WERI-Rb-1 (cell line): ENCODE measurements at regions not wholly inside any gene's neighbourhood (a gene's known extent, or its start where the extent isn't known, plus 50 kb on each side); places are given as distances from the start of the nearest gene placed in this dataset.
"Not testable (repeated sequence)": the region's sequence is repeated elsewhere in the genome, so short reads cannot be mapped to it uniquely, and the experiment has no call there.

Experiments
- DNase-seq: peaks from one replicate; pipeline ENCODE4 v3.0.0-alpha.2; 2020
- H3K27ac ChIP-seq: fragments of 250-450 bp; sonication (Bioruptor Pico); 2 replicates; pipeline ENCODE4 v1.5.1; 2020; ENCODE audit warnings: mild to moderate bottlenecking, moderate library complexity
- H3K27me3 ChIP-seq: fragments of 250-450 bp; sonication (Bioruptor Pico); 2 replicates; pipeline ENCODE4 v1.5.1; 2021; ENCODE audit warnings: mild to moderate bottlenecking, low read depth, moderate library complexity; ENCODE audit not compliant: insufficient read depth, severe bottlenecking
- H3K36me3 ChIP-seq: fragments of 250-450 bp; sonication (Bioruptor Pico); 2 replicates; pipeline ENCODE4 v1.5.1; 2020; ENCODE audit warnings: mild to moderate bottlenecking, moderate library complexity
- H3K4me3 ChIP-seq: 2 replicates; pipeline ENCODE4 v1.5.1; 2011; ENCODE audit warnings: low read depth, mild to moderate bottlenecking, control low read depth, low read length
- H3K9me3 ChIP-seq: fragments of 250-450 bp; sonication (Bioruptor Pico); 2 replicates; pipeline ENCODE4 v1.5.1; 2021; ENCODE audit warnings: mild to moderate bottlenecking, moderate library complexity; ENCODE audit not compliant: severe bottlenecking
- CTCF ChIP-seq: IDR thresholded peaks from 2 replicates; pipeline ENCODE4 v1.5.1; 2011; ENCODE audit warnings: low read depth, mild to moderate bottlenecking, control low read depth, inconsistent platforms, low read length

- no peak overlapping the region for H3K4me3 ChIP-seq
- no peaks in the 10 kb centered on the region for H3K36me3 ChIP-seq
- DNase-seq = no peak
- no peak overlapping the region for H3K27ac ChIP-seq
- no peak for TF ChIP-seq CTCF
- no peaks in the 10 kb centered on the region for H3K9me3 ChIP-seq
- peaks cover 79% of the 10 kb centered on the region for H3K27me3 ChIP-seq
Observed at GRCh38 chrX:111041018-111041462, 55.0 kb upstream of the PAK3 start.

GRCh38 chrX:111040377-111041017 lies 55.5 kb upstream of the PAK3 start:
- no peak for TF ChIP-seq CTCF

GRCh38 chrX:111039606-111040005 lies 56.4 kb upstream of the PAK3 start:
- no peak for DNase-seq
- Histone ChIP-seq H3K27me3 (peaks cover 79% of the 10 kb centered on the region), H3K27ac (no peak overlapping the region), H3K9me3 (no peaks in the 10 kb centered on the region), H3K36me3 (no peaks in the 10 kb centered on the region), H3K4me3 (no peak overlapping the region)
- TF ChIP-seq CTCF = no peak

More at GRCh38 chrX:111040377-111041017, 55.5 kb upstream of the PAK3 start:
- Histone ChIP-seq H3K9me3 (no peaks in the 10 kb centered on the region), H3K36me3 (no peaks in the 10 kb centered on the region), H3K27me3 (peaks cover 81% of the 10 kb centered on the region), H3K4me3 (no peak overlapping the region), H3K27ac (no peak overlapping the region)
- DNase-seq = no peak

- no peak for TF ChIP-seq CTCF
- Histone ChIP-seq H3K27ac (no peak overlapping the region), H3K27me3 (peaks cover 78% of the 10 kb centered on the region), H3K4me3 (no peak overlapping the region), H3K36me3 (no peaks in the 10 kb centered on the region), H3K9me3 (no peaks in the 10 kb centered on the region)
- DNase-seq = no peak
Observed at GRCh38 chrX:111035991-111036390, 60.0 kb upstream of the PAK3 start.

- no peak for DNase-seq
- TF ChIP-seq CTCF = no peak
Observed at GRCh38 chrX:111035256-111035655, 60.7 kb upstream of the PAK3 start.

GRCh38 chrX:111022998-111023397 lies 73.0 kb upstream of the PAK3 start:
- H3K4me3 ChIP-seq, H3K36me3 ChIP-seq, H3K27ac ChIP-seq, DNase-seq, H3K9me3 ChIP-seq, H3K27me3 ChIP-seq: not testable (repeated sequence)

More at GRCh38 chrX:111035256-111035655, 60.7 kb upstream of the PAK3 start:
- no peaks in the 10 kb centered on the region for H3K36me3 ChIP-seq
- H3K9me3 ChIP-seq = no peaks in the 10 kb centered on the region
- H3K27me3 ChIP-seq = peaks cover 78% of the 10 kb centered on the region
- no peak overlapping the region for H3K27ac ChIP-seq
- no peak overlapping the region for H3K4me3 ChIP-seq
